ENCODE measurements at regions not wholly inside any gene's neighbourhood (a gene's known extent, or its start where the extent isn't known, plus 50 kb on each side); places are given as distances from the start of the nearest gene placed in this dataset.

- DNase-seq = no peak
These were observed 836.5 kb downstream of the PDCD6IP start for GRCh38 chr3:34634939-34635338.

GRCh38 chr3:34635352-34635850, 837.0 kb downstream of the PDCD6IP start:
- no peak for FAIRE-seq
- DNase-seq = no peak
- H3K4me3 ChIP-seq (ENCODE audit: low read depth in 1 of 3, low read length in 3 of 3) = no peak overlapping the region

More at GRCh38 chr3:34634939-34635338, 836.5 kb downstream of the PDCD6IP start:
- Histone ChIP-seq H3K4me3 (ENCODE audit: low read depth in 1 of 3, low read length in 3 of 3) (no peak overlapping the region), H3K36me3 (ENCODE audit: control insufficient read depth in 3 of 3, insufficient read depth in 2 of 3, low read depth in 1 of 3, low read length in 3 of 3) (no peaks in the 10 kb centered on the region), H3K27ac (ENCODE audit: low read depth in 1 of 3, low read length in 2 of 3) (no peak overlapping the region), H3K4me1 (ENCODE audit: control insufficient read depth in 3 of 3, insufficient read depth in 2 of 3, low read depth in 1 of 3, low read length in 2 of 3) (no peaks in the 10 kb centered on the region), H3K27me3 (ENCODE audit: control insufficient read depth in 3 of 3, insufficient read depth in 3 of 3, low read length in 3 of 3) (no peaks in the 10 kb centered on the region), H3K9me3 (ENCODE audit: control insufficient read depth in 2 of 2, insufficient read depth in 1 of 2, low read depth in 1 of 2, low read length in 1 of 2) (no peaks in the 10 kb centered on the region)
- no peak for FAIRE-seq
- 73 to 79% (median 78%) methylated on average over 6 of the region's 6 CpGs for WGBS, 3 donors

GRCh38 chr3:34646911-34647460, 848.6 kb downstream of the PDCD6IP start:
- no peaks in the 10 kb centered on the region for H3K4me1 ChIP-seq (ENCODE audit: control insufficient read depth in 3 of 3, insufficient read depth in 2 of 3, low read depth in 1 of 3, low read length in 2 of 3)
- no peaks in the 10 kb centered on the region for H3K9me3 ChIP-seq (ENCODE audit: control insufficient read depth in 2 of 2, insufficient read depth in 1 of 2, low read depth in 1 of 2, low read length in 1 of 2)
- H3K27me3 ChIP-seq (ENCODE audit: control insufficient read depth in 3 of 3, insufficient read depth in 3 of 3, low read length in 3 of 3) = no peaks in the 10 kb centered on the region
- DNase-seq (no peak), FAIRE-seq (no peak)
- no peak overlapping the region for H3K4me3 ChIP-seq (ENCODE audit: low read depth in 1 of 3, low read length in 3 of 3)
- H3K27ac ChIP-seq (ENCODE audit: low read depth in 1 of 3, low read length in 2 of 3) = no peak overlapping the region
- 67 to 68% (median 67%) methylated on average over 5 of the region's 5 CpGs for WGBS, 3 donors
- no peaks in the 10 kb centered on the region for H3K36me3 ChIP-seq (ENCODE audit: control insufficient read depth in 3 of 3, insufficient read depth in 2 of 3, low read depth in 1 of 3, low read length in 3 of 3)

More at GRCh38 chr3:34635352-34635850, 837.0 kb downstream of the PDCD6IP start:
- Histone ChIP-seq H3K27me3 (ENCODE audit: control insufficient read depth in 3 of 3, insufficient read depth in 3 of 3, low read length in 3 of 3) (no peaks in the 10 kb centered on the region), H3K36me3 (ENCODE audit: control insufficient read depth in 3 of 3, insufficient read depth in 2 of 3, low read depth in 1 of 3, low read length in 3 of 3) (no peaks in the 10 kb centered on the region), H3K9me3 (ENCODE audit: control insufficient read depth in 2 of 2, insufficient read depth in 1 of 2, low read depth in 1 of 2, low read length in 1 of 2) (no peaks in the 10 kb centered on the region), H3K4me1 (ENCODE audit: control insufficient read depth in 3 of 3, insufficient read depth in 2 of 3, low read depth in 1 of 3, low read length in 2 of 3) (no peaks in the 10 kb centered on the region), H3K27ac (ENCODE audit: low read depth in 1 of 3, low read length in 2 of 3) (no peak overlapping the region)
- WGBS, 3 donors = 85 to 91% (median 89%) methylated on average over 11 of the region's 11 CpGs

GRCh38 chr3:34650131-34650530, 851.7 kb downstream of the PDCD6IP start:
- Histone ChIP-seq H3K9me3 (ENCODE audit: control insufficient read depth in 2 of 2, insufficient read depth in 1 of 2, low read depth in 1 of 2, low read length in 1 of 2) (no peaks in the 10 kb centered on the region), H3K27me3 (ENCODE audit: control insufficient read depth in 3 of 3, insufficient read depth in 3 of 3, low read length in 3 of 3) (no peaks in the 10 kb centered on the region), H3K4me1 (ENCODE audit: control insufficient read depth in 3 of 3, insufficient read depth in 2 of 3, low read depth in 1 of 3, low read length in 2 of 3) (no peaks in the 10 kb centered on the region), H3K27ac (ENCODE audit: low read depth in 1 of 3, low read length in 2 of 3) (no peak overlapping the region), H3K4me3 (ENCODE audit: low read depth in 1 of 3, low read length in 3 of 3) (no peak overlapping the region), H3K36me3 (ENCODE audit: control insufficient read depth in 3 of 3, insufficient read depth in 2 of 3, low read depth in 1 of 3, low read length in 3 of 3) (no peaks in the 10 kb centered on the region)
- FAIRE-seq (no peak), DNase-seq (no peak)
- WGBS, 3 donors = 77 to 85% (median 82%) methylated on average over 4 of the region's 4 CpGs

- 66 to 85% (median 75%) methylated on average over 3 of the region's 3 CpGs for WGBS, 3 donors
- FAIRE-seq = no peak
- no peak for DNase-seq
These were observed 870.5 kb downstream of the PDCD6IP start for GRCh38 chr3:34668915-34669314.

GRCh38 chr3:34669490-34669889, 871.1 kb downstream of the PDCD6IP start:
- WGBS, 3 donors = 66 to 88% (median 77%) methylated on average over 3 of the region's 3 CpGs
- no peak overlapping the region for H3K4me3 ChIP-seq (ENCODE audit: low read depth in 1 of 3, low read length in 3 of 3)
- no peak for FAIRE-seq

More at GRCh38 chr3:34668915-34669314, 870.5 kb downstream of the PDCD6IP start:
- H3K4me3 ChIP-seq (ENCODE audit: low read depth in 1 of 3, low read length in 3 of 3) = no peak overlapping the region
- peaks cover 0 to 5% of the 10 kb centered on the region in 2 donors for H3K9me3 ChIP-seq (ENCODE audit: control insufficient read depth in 2 of 2, insufficient read depth in 1 of 2, low read depth in 1 of 2, low read length in 1 of 2)
- no peaks in the 10 kb centered on the region for H3K36me3 ChIP-seq (ENCODE audit: control insufficient read depth in 3 of 3, insufficient read depth in 2 of 3, low read depth in 1 of 3, low read length in 3 of 3)
- H3K27ac ChIP-seq (ENCODE audit: low read depth in 1 of 3, low read length in 2 of 3) = no peak overlapping the region
- no peaks in the 10 kb centered on the region for H3K4me1 ChIP-seq (ENCODE audit: control insufficient read depth in 3 of 3, insufficient read depth in 2 of 3, low read depth in 1 of 3, low read length in 2 of 3)
- H3K27me3 ChIP-seq (ENCODE audit: control insufficient read depth in 3 of 3, insufficient read depth in 3 of 3, low read length in 3 of 3) = no peaks in the 10 kb centered on the region

GRCh38 chr3:34675383-34676120, 877.1 kb downstream of the PDCD6IP start:
- no peak for FAIRE-seq
- Histone ChIP-seq H3K27me3 (ENCODE audit: control insufficient read depth in 3 of 3, insufficient read depth in 3 of 3, low read length in 3 of 3) (no peaks in the 10 kb centered on the region), H3K4me1 (ENCODE audit: control insufficient read depth in 3 of 3, insufficient read depth in 2 of 3, low read depth in 1 of 3, low read length in 2 of 3) (peaks cover 0 to 7% (median 0%) of the 10 kb centered on the region in 3 donors), H3K9me3 (ENCODE audit: control insufficient read depth in 2 of 2, insufficient read depth in 1 of 2, low read depth in 1 of 2, low read length in 1 of 2) (peaks cover 0 to 11% of the 10 kb centered on the region in 2 donors), H3K27ac (ENCODE audit: low read depth in 1 of 3, low read length in 2 of 3) (no peak overlapping the region), H3K36me3 (ENCODE audit: control insufficient read depth in 3 of 3, insufficient read depth in 2 of 3, low read depth in 1 of 3, low read length in 3 of 3) (no peaks in the 10 kb centered on the region), H3K4me3 (ENCODE audit: low read depth in 1 of 3, low read length in 3 of 3) (no peak overlapping the region)
- 70 to 76% (median 73%) methylated on average over 2 of the region's 2 CpGs for WGBS, 3 donors
- DNase-seq = no peak

More at GRCh38 chr3:34669490-34669889, 871.1 kb downstream of the PDCD6IP start:
- Histone ChIP-seq H3K36me3 (ENCODE audit: control insufficient read depth in 3 of 3, insufficient read depth in 2 of 3, low read depth in 1 of 3, low read length in 3 of 3) (no peaks in the 10 kb centered on the region), H3K27me3 (ENCODE audit: control insufficient read depth in 3 of 3, insufficient read depth in 3 of 3, low read length in 3 of 3) (no peaks in the 10 kb centered on the region), H3K27ac (ENCODE audit: low read depth in 1 of 3, low read length in 2 of 3) (no peak overlapping the region), H3K9me3 (ENCODE audit: control insufficient read depth in 2 of 2, insufficient read depth in 1 of 2, low read depth in 1 of 2, low read length in 1 of 2) (peaks cover 0 to 5% of the 10 kb centered on the region in 2 donors), H3K4me1 (ENCODE audit: control insufficient read depth in 3 of 3, insufficient read depth in 2 of 3, low read depth in 1 of 3, low read length in 2 of 3) (no peaks in the 10 kb centered on the region)
- DNase-seq = no peak

- WGBS, 3 donors = 82 to 85% (median 83%) methylated on average over 3 of the region's 3 CpGs
- Histone ChIP-seq H3K27ac (ENCODE audit: low read depth in 1 of 3, low read length in 2 of 3) (no peak overlapping the region), H3K36me3 (ENCODE audit: control insufficient read depth in 3 of 3, insufficient read depth in 2 of 3, low read depth in 1 of 3, low read length in 3 of 3) (no peaks in the 10 kb centered on the region)
These were observed 878.0 kb downstream of the PDCD6IP start for GRCh38 chr3:34676436-34676835.

More at GRCh38 chr3:34676436-34676835, 878.0 kb downstream of the PDCD6IP start:
- FAIRE-seq = no peak
- H3K27me3 ChIP-seq (ENCODE audit: control insufficient read depth in 3 of 3, insufficient read depth in 3 of 3, low read length in 3 of 3) = no peaks in the 10 kb centered on the region
- peaks cover 0 to 14% of the 10 kb centered on the region in 2 donors for H3K9me3 ChIP-seq (ENCODE audit: control insufficient read depth in 2 of 2, insufficient read depth in 1 of 2, low read depth in 1 of 2, low read length in 1 of 2)
- H3K4me1 ChIP-seq (ENCODE audit: control insufficient read depth in 3 of 3, insufficient read depth in 2 of 3, low read depth in 1 of 3, low read length in 2 of 3) = peaks cover 0 to 7% (median 0%) of the 10 kb centered on the region in 3 donors
- H3K4me3 ChIP-seq (ENCODE audit: low read depth in 1 of 3, low read length in 3 of 3) = no peak overlapping the region
- DNase-seq = no peak

Measured in small intestine (tissue), 7 donors.